HFFc6 (cell line): ENCODE measurements at regions not wholly inside any gene's neighbourhood (a gene's known extent, or its start where the extent isn't known, plus 50 kb on each side); places are given as distances from the start of the nearest gene placed in this dataset.

ENCODE experiments used
- DNase-seq: peaks from one replicate; pipeline ENCODE4 v3.0.0-alpha.2; 2018
- H3K27ac Mint-ChIP-seq: 2 replicates; pipeline ENCODE4 v1.8.0; 2020; ENCODE audit warnings: mild to moderate bottlenecking, mixed read lengths
- H3K27me3 Mint-ChIP-seq: 2 replicates; pipeline ENCODE4 v1.8.0; 2021; ENCODE audit warnings: mild to moderate bottlenecking, moderate library complexity, mixed read lengths; ENCODE audit not compliant: insufficient read depth
- H3K36me3 Mint-ChIP-seq: 2 replicates; pipeline ENCODE4 v1.8.0; 2021; ENCODE audit warnings: low read depth, mixed read lengths
- H3K4me1 Mint-ChIP-seq: 2 replicates; pipeline ENCODE4 v1.8.0; 2020; ENCODE audit warnings: low read depth, mixed read lengths
- H3K4me3 Mint-ChIP-seq: 2 replicates; pipeline ENCODE4 v1.8.0; 2020; ENCODE audit warnings: mild to moderate bottlenecking, moderate library complexity, mixed read lengths
- H3K9me3 Mint-ChIP-seq: 2 replicates; pipeline ENCODE4 v1.8.0; 2020; ENCODE audit warnings: mild to moderate bottlenecking, mixed read lengths
- CTCF ChIP-seq: fragments of 200-600 bp; sonication (generic); IDR thresholded peaks from 2 replicates; pipeline ENCODE4 v1.5.0; 2021; ENCODE audit warnings: antibody characterized with exemption, mild to moderate bottlenecking

GRCh38 chr4:36652857-36653256 lies 371.4 kb downstream of the DTHD1 start:
- no peak overlapping the region for H3K27ac Mint-ChIP-seq
- no peaks in the 10 kb centered on the region for H3K4me1 Mint-ChIP-seq
- H3K9me3 Mint-ChIP-seq: peaks cover 56% of the 10 kb centered on the region
- DNase-seq: no peak
- no peaks in the 10 kb centered on the region for H3K36me3 Mint-ChIP-seq
- TF ChIP-seq CTCF: no peak
- H3K4me3 Mint-ChIP-seq: no peak overlapping the region
- no peaks in the 10 kb centered on the region for H3K27me3 Mint-ChIP-seq

- no peaks in the 10 kb centered on the region for H3K36me3 Mint-ChIP-seq
- no peak overlapping the region for H3K4me3 Mint-ChIP-seq
- no peak for TF ChIP-seq CTCF
- H3K27ac Mint-ChIP-seq: no peak overlapping the region
- no peaks in the 10 kb centered on the region for H3K27me3 Mint-ChIP-seq
- DNase-seq: no peak
- no peaks in the 10 kb centered on the region for H3K4me1 Mint-ChIP-seq
- peaks cover 39% of the 10 kb centered on the region for H3K9me3 Mint-ChIP-seq
Measured at GRCh38 chr4:36665985-36666527, 384.6 kb downstream of the DTHD1 start.

- Mint-ChIP-seq H3K9me3 (peaks cover 48% of the 10 kb centered on the region), H3K27me3 (no peaks in the 10 kb centered on the region), H3K4me3 (no peak overlapping the region), H3K4me1 (no peaks in the 10 kb centered on the region), H3K36me3 (no peaks in the 10 kb centered on the region; the same call in 1 of the 2 replicates), H3K27ac (no peak overlapping the region)
- no peak for DNase-seq
- no peak for TF ChIP-seq CTCF
Measured at GRCh38 chr4:36675436-36675835, 394.0 kb downstream of the DTHD1 start.

- Mint-ChIP-seq H3K4me3 (no peak overlapping the region), H3K36me3 (no peaks in the 10 kb centered on the region; the same call in 1 of the 2 replicates), H3K27ac (no peak overlapping the region), H3K9me3 (peaks cover 42% of the 10 kb centered on the region), H3K27me3 (no peaks in the 10 kb centered on the region), H3K4me1 (no peaks in the 10 kb centered on the region)
- no peak for TF ChIP-seq CTCF
- DNase-seq: no peak
Measured at GRCh38 chr4:36676139-36677050, 395.0 kb downstream of the DTHD1 start.

GRCh38 chr4:36677112-36677511 lies 395.7 kb downstream of the DTHD1 start:
- H3K36me3 Mint-ChIP-seq: no peaks in the 10 kb centered on the region; the same call in 1 of the 2 replicates
- no peaks in the 10 kb centered on the region for H3K27me3 Mint-ChIP-seq
- DNase-seq: no peak
- no peak overlapping the region for H3K4me3 Mint-ChIP-seq
- peaks cover 48% of the 10 kb centered on the region for H3K9me3 Mint-ChIP-seq
- no peak overlapping the region for H3K27ac Mint-ChIP-seq
- no peak for TF ChIP-seq CTCF
- no peaks in the 10 kb centered on the region for H3K4me1 Mint-ChIP-seq
